ENCODE measurements at regions not wholly inside any gene's neighbourhood (a gene's known extent, or its start where the extent isn't known, plus 50 kb on each side); places are given as distances from the start of the nearest gene placed in this dataset.

DNA sequence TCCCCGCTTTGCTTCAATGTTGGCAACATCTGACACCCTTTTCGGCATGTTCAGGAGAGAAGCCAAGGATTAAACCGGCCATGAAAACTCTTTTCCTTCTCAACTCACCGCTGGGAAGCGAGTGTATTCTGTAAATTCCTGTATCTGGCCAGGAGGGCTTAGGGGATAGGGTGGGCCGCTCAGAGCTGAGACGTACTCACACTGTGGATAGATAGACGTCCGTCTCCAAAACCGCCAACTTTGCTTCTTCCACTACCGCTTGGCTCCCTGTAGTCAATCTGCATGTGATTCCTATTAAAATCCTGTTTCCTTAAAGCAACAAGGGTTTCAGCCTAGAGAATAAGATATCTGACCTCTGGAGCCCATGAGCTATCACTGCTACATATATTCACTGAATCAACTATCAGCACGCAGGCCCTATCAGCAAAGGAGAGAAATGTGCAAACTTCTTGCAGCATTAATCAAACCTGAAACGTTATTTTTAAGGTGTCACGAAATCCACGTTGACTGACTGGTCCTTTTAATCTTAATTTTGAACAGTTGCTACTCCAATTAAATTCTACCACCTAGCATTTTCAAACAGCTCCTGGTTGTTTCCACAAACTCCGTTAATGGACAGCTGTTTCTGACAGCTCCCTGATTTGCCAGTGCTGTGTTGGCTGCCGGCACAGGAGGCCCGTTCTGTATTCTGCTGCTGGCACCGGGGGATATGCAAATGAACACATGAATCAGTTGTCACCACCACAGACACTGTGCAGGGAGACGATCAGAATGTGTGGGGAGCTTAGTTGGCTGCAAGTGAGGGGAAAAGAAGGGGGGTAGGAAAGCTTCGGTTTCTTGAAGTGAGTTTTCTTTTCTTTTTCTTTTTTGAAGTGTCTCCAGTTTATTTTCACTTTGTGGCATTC, 438.9 kb upstream of the ARRDC4 start:
- H3K4me1 ChIP-seq (ENCODE audit: insufficient read depth) = no peaks in the 10 kb centered on the region
- no peaks in the 10 kb centered on the region for H3K36me3 ChIP-seq
- intact Hi-C loops (cut with DNase I) = no loop called here
- no peak overlapping the region for H3K27ac ChIP-seq
- 37 to 46% (median 41%) methylated on average over 21 of the region's 21 CpGs for WGBS, 3 donors
- no peak overlapping the region for H3K4me3 ChIP-seq
- TF ChIP-seq, protein P1, sequence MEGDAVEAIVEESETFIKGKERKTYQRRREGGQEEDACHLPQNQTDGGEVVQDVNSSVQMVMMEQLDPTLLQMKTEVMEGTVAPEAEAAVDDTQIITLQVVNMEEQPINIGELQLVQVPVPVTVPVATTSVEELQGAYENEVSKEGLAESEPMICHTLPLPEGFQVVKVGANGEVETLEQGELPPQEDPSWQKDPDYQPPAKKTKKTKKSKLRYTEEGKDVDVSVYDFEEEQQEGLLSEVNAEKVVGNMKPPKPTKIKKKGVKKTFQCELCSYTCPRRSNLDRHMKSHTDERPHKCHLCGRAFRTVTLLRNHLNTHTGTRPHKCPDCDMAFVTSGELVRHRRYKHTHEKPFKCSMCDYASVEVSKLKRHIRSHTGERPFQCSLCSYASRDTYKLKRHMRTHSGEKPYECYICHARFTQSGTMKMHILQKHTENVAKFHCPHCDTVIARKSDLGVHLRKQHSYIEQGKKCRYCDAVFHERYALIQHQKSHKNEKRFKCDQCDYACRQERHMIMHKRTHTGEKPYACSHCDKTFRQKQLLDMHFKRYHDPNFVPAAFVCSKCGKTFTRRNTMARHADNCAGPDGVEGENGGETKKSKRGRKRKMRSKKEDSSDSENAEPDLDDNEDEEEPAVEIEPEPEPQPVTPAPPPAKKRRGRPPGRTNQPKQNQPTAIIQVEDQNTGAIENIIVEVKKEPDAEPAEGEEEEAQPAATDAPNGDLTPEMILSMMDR (IDR thresholded peaks at IDR 0.05) = no peak
- TF ChIP-seq EP300 (IDR thresholded peaks at IDR 0.05) (no peak), POLR2A (IDR thresholded peaks at IDR 0.05) (no peak)
- no peaks in the 10 kb centered on the region for H3K9me3 ChIP-seq
- DNase-seq = no peak
- H3K27me3 ChIP-seq = no peaks in the 10 kb centered on the region

DNA sequence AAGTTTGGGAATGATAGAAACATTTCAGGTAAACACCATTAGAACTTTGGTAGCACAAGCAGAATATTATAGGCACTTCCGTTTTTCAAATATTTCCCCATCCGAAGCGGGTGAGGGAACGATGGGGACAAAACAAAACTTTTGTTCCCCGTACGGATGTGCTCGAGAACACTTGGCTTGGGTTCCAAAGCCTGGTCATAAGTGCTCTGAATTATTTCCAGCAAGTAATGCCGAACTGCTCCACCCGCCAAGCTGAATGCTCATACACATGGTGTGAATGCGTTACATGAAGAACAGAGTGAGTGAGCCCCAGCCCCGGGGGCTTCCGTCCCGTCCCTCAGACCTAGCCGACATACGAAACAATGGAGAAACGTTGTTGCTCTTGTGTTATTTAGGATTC, 438.2 kb upstream of the ARRDC4 start:
- TF ChIP-seq, protein P1 (IDR thresholded peaks at IDR 0.05) = no peak
- TF ChIP-seq EP300 (IDR thresholded peaks at IDR 0.05) = no peak
- TF ChIP-seq POLR2A (IDR thresholded peaks at IDR 0.05) = no peak
- no peaks in the 10 kb centered on the region for H3K27me3 ChIP-seq
- WGBS, 3 donors = 80 to 85% (median 85%) methylated on average over 16 of the region's 16 CpGs
- H3K27ac ChIP-seq = no peak overlapping the region
- H3K4me3 ChIP-seq = no peak overlapping the region
- no peak for DNase-seq
- no peaks in the 10 kb centered on the region for H3K9me3 ChIP-seq
- H3K36me3 ChIP-seq = no peaks in the 10 kb centered on the region
- H3K4me1 ChIP-seq (ENCODE audit: insufficient read depth) = no peaks in the 10 kb centered on the region
- intact Hi-C loops (cut with DNase I) = no loop called here

DNA sequence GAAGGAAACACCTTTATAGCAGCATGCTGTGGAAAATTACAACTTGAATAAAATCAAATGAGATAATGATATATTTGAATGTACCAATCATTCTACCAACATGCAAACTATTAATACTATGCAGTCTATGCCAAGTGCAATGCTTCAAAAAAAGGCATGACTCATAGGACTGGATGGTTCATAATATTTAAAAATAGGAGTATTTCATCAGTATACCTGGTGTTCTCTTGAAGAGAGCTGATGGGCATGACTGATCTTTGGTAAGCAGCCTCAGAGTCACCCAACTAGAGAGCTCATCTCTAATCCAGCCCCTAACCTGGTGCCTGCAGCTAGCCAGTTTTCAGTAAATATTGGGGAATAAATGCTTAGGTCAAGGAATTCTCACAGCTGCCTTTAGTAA, 434.7 kb upstream of the ARRDC4 start:
- Histone ChIP-seq H3K4me3 (no peak overlapping the region), H3K27ac (no peak overlapping the region), H3K9me3 (no peaks in the 10 kb centered on the region), H3K27me3 (no peaks in the 10 kb centered on the region), H3K36me3 (no peaks in the 10 kb centered on the region), H3K4me1 (ENCODE audit: insufficient read depth) (no peaks in the 10 kb centered on the region)
- no peak for DNase-seq
- TF ChIP-seq POLR2A (IDR thresholded peaks at IDR 0.05) (no peak), EP300 (IDR thresholded peaks at IDR 0.05) (no peak)
- TF ChIP-seq, protein P1 (IDR thresholded peaks at IDR 0.05) = no peak
- intact Hi-C loops (cut with DNase I) = no loop called here

DNA sequence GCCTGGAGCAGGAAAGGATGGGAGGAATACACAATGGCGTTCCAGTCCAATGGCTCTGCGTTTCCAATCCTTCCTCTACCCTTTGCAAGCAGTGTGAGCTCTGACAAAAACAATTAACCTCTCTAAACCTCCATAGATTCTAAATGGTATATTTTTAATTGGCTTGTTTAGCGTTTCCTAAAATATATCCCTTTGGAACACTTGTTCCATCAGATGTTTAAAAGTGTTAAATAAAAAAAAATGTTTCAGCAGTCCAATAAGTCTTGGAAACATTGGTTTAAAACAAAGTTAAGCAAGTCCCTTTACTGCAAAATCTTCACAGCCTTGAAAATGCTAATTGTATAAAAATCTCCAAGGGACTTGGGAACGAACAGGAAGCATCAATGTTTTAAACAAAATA, 432.3 kb upstream of the ARRDC4 start:
- no peaks in the 10 kb centered on the region for H3K4me1 ChIP-seq (ENCODE audit: insufficient read depth)
- TF ChIP-seq, protein P1 (IDR thresholded peaks at IDR 0.05) = no peak
- TF ChIP-seq POLR2A (IDR thresholded peaks at IDR 0.05) = no peak
- no peak for TF ChIP-seq EP300 (IDR thresholded peaks at IDR 0.05)
- intact Hi-C loops (cut with DNase I) = no loop called here
- H3K9me3 ChIP-seq = no peaks in the 10 kb centered on the region
- WGBS, 3 donors = 72 to 79% (median 75%) methylated on average over 4 of the region's 4 CpGs
- no peaks in the 10 kb centered on the region for H3K27me3 ChIP-seq
- no peak overlapping the region for H3K27ac ChIP-seq
- no peak overlapping the region for H3K4me3 ChIP-seq
- no peak for DNase-seq
- no peaks in the 10 kb centered on the region for H3K36me3 ChIP-seq

Data from ovary (tissue), 7 donors.